Upper lobe of right lung (tissue), 1 donor: ENCODE measurements at regions not wholly inside any gene's neighbourhood (a gene's known extent, or its start where the extent isn't known, plus 50 kb on each side); places are given as distances from the start of the nearest gene placed in this dataset.

ENCODE experiments used
- ATAC-seq: fragments of 200-7000 bp; cut with Tn5 transposase; one replicate; pipeline ENCODE4 v1.9.1; 2020; ENCODE audit warnings: mild to moderate bottlenecking, moderate library complexity
- DNase-seq: peaks from one replicate; pipeline ENCODE4 v3.0.0-alpha.2; 2020
- H3K27ac ChIP-seq: fragments of 200-600 bp; one replicate; pipeline ENCODE4 v1.8.0; 2022
- H3K27me3 ChIP-seq: fragments of 200-600 bp; one replicate; pipeline ENCODE4 v1.8.0; 2022; ENCODE audit warnings: mild to moderate bottlenecking
- H3K36me3 ChIP-seq: fragments of 200-600 bp; one replicate; pipeline ENCODE4 v1.8.0; 2022
- H3K4me1 ChIP-seq: fragments of 200-600 bp; one replicate; pipeline ENCODE4 v1.8.0; 2022
- H3K4me3 ChIP-seq: fragments of 200-600 bp; one replicate; pipeline ENCODE4 v1.8.0; 2022; ENCODE audit warnings: mild to moderate bottlenecking
- H3K9me3 ChIP-seq: fragments of 200-600 bp; one replicate; pipeline ENCODE4 v1.8.0; 2022
- intact Hi-C: fragments of 100-400 bp; cut with DNase I; formaldehyde crosslinking; loops from one replicate; pipeline ENCODE4 v1.11.0; 2022
- TF ChIP-seq, protein P1 (sequence below): fragments of 200-600 bp; IDR thresholded peaks from one replicate; pipeline ENCODE4 v1.8.0; 2022; ENCODE audit warnings: antibody characterized with exemption
- donor health status: DM: no; HTN: yes; CAD: no; lungs with severe emphysema.

DNA sequence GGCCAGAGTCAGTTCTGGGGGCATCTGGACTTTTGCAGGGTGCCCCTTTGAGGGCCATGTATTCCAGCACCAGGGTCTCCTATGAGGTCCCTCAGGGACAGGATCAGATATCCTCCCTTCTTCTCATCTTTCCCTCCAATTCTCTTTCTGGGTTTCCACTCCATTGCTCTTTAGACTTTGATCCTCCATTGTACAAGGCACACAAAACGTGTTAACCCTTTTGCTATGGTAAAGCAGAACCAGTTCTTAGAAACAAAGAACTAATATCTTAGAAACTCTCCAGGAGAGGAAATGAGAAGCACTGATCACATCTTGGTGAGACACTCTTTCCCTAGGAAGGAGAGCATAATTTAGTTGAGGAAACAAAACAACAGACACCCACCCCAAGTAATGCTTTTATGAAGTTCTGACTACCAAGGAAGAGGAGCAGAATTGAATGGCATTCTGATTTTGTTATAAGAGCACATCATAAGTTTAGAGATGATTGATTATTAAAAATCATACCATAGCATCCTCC lies 200.7 kb upstream of the NPY2R start:
- Histone ChIP-seq H3K4me3 (no peak overlapping the region), H3K27ac (no peak overlapping the region), H3K9me3 (no peaks in the 10 kb centered on the region), H3K4me1 (no peaks in the 10 kb centered on the region), H3K27me3 (no peaks in the 10 kb centered on the region), H3K36me3 (no peaks in the 10 kb centered on the region)
- intact Hi-C loops: no loop called here
- TF ChIP-seq, protein P1, sequence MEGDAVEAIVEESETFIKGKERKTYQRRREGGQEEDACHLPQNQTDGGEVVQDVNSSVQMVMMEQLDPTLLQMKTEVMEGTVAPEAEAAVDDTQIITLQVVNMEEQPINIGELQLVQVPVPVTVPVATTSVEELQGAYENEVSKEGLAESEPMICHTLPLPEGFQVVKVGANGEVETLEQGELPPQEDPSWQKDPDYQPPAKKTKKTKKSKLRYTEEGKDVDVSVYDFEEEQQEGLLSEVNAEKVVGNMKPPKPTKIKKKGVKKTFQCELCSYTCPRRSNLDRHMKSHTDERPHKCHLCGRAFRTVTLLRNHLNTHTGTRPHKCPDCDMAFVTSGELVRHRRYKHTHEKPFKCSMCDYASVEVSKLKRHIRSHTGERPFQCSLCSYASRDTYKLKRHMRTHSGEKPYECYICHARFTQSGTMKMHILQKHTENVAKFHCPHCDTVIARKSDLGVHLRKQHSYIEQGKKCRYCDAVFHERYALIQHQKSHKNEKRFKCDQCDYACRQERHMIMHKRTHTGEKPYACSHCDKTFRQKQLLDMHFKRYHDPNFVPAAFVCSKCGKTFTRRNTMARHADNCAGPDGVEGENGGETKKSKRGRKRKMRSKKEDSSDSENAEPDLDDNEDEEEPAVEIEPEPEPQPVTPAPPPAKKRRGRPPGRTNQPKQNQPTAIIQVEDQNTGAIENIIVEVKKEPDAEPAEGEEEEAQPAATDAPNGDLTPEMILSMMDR: no peak
- DNase-seq (no peak), ATAC-seq (no peak)

DNA sequence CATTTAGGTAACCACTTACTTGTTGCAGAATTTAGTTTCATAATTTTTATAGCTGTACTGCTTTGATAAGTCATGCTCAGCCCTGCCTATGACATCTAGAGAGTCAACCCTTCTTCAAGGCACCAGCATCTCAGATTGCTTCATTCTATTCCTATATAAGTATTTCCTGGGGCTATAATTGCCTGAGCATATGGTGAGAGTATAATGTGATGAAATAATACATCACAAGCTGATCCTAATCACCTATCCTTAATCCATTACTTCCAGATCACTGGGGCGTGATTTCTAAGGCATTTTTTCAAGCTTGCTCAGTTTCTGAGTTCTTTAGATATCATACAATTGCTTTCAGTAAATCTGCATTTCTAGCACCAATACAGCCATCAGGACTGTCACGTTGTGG lies 200.0 kb upstream of the NPY2R start:
- intact Hi-C loops: no loop called here

DNA sequence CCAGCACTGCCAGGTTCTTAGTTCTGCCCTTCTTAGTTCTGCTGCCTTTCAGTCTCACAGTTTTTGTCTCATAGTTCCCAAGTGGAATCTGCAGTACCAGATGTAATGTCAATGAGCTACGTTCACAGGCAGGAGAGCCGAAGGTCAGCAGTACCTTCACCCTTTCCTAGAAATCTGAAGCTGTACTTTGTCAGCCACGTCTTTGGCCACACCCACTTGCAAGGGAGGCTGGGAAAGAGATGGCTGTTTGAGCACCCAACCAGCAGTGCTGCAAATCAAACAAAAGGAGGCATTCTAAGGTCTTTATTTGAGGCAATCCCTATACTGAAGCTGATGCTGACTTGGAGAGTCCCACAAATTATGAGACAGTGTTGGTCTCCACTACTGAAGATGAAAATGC lies 199.1 kb upstream of the NPY2R start:
- TF ChIP-seq, protein P1: no peak
- Histone ChIP-seq H3K4me3 (no peak overlapping the region), H3K9me3 (no peaks in the 10 kb centered on the region), H3K27me3 (no peaks in the 10 kb centered on the region), H3K27ac (no peak overlapping the region), H3K4me1 (no peaks in the 10 kb centered on the region), H3K36me3 (no peaks in the 10 kb centered on the region)
- intact Hi-C loops: no loop called here
- DNase-seq: no peak
- no peak for ATAC-seq

More for the DNA sequence above, 200.0 kb upstream of the NPY2R start:
- TF ChIP-seq, protein P1: no peak
- no peaks in the 10 kb centered on the region for H3K36me3 ChIP-seq
- H3K27me3 ChIP-seq: no peaks in the 10 kb centered on the region
- H3K4me3 ChIP-seq: no peak overlapping the region
- H3K9me3 ChIP-seq: no peaks in the 10 kb centered on the region
- ATAC-seq (no peak), DNase-seq (no peak)
- no peak overlapping the region for H3K27ac ChIP-seq
- no peaks in the 10 kb centered on the region for H3K4me1 ChIP-seq

DNA sequence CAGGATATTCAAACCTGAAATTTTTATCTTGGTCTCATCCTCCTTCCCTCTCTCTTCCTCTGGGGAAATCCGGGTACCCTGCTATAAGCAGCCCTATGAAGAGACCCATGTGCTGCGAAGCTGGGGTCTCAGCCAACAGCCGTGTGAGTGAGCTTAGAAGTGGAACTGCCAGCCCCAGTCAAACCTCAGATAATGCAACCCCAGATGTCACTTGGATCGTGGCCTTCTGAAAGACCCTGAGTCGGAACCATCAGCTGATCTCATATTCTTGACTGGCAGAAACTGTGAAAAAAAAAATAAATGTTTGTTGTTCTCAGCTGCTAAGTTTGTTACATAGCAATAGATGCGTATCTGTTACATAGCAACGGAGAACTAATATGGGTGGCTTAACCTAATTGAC lies 198.1 kb upstream of the NPY2R start:
- no peak for ATAC-seq
- TF ChIP-seq, protein P1: no peak
- intact Hi-C loops: no loop called here

DNA sequence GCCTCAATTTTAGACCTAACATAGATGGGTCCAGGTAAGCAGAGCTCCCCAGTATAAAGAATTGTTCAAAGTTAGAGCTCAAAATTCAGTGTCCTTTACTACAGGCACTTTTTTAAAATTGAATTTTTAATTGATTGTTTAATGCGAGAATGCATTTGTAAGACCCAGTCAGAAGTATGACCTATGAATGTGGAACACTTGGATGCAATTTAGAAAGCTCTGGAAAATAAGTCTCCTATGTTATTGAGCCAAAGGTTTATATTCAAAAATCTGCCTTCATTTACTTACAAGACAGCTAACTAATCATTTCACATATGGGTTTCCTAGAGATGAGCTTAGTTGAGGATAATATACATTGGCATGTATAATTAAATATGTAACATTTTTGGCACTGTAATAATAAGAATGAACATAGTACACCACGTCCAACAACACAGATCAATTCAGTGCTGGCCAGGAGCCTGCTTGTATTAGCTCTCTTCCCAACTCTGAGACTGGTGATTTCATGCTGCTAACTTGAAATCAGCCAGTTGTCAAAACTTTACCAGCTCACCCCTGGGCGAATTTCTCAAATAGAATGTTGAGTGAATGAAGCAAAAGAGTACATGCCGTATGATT lies 197.2 kb upstream of the NPY2R start:
- no peaks in the 10 kb centered on the region for H3K27me3 ChIP-seq
- ATAC-seq (no peak), DNase-seq (no peak)
- intact Hi-C loops: no loop called here
- TF ChIP-seq, protein P1: no peak
- no peak overlapping the region for H3K4me3 ChIP-seq
- H3K9me3 ChIP-seq: no peaks in the 10 kb centered on the region
- H3K36me3 ChIP-seq: no peaks in the 10 kb centered on the region
- H3K4me1 ChIP-seq: no peaks in the 10 kb centered on the region
- no peak overlapping the region for H3K27ac ChIP-seq

More for the DNA sequence above, 198.1 kb upstream of the NPY2R start:
- Histone ChIP-seq H3K4me3 (no peak overlapping the region), H3K27me3 (no peaks in the 10 kb centered on the region), H3K27ac (no peak overlapping the region), H3K9me3 (no peaks in the 10 kb centered on the region), H3K4me1 (no peaks in the 10 kb centered on the region), H3K36me3 (no peaks in the 10 kb centered on the region)
- DNase-seq: no peak

DNA sequence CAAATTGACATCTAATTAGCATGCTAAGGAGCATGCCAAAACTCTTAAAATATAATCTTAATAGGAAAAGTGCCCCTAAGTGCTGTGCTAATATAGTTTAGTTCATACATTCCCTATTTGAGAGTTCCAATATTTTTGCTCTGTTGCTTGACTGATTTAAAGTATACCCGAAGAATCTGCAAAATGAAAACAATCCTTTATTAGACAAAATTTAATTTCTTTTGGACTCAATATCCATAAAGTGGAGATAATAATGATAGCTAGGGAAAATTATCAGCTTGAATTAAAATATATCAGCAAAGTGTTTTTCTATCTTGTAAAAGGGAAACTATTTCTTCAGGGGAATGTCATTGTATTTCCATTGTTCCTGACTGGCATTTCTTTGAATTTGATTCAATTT lies 196.0 kb upstream of the NPY2R start:
- DNase-seq: no peak
- Histone ChIP-seq H3K27ac (no peak overlapping the region), H3K4me1 (no peaks in the 10 kb centered on the region), H3K9me3 (no peaks in the 10 kb centered on the region), H3K4me3 (no peak overlapping the region), H3K36me3 (no peaks in the 10 kb centered on the region), H3K27me3 (no peaks in the 10 kb centered on the region)
- TF ChIP-seq, protein P1: no peak
- intact Hi-C loops: no loop called here
- ATAC-seq: no peak
